GM23338 (cell line): ENCODE measurements at regions not wholly inside any gene's neighbourhood (a gene's known extent, or its start where the extent isn't known, plus 50 kb on each side); places are given as distances from the start of the nearest gene placed in this dataset.

Source experiments
- ATAC-seq: fragments of 200-7000 bp; cut with Tn5 transposase; 3 replicates; pipeline ENCODE4 v1.9.1; 2020
- DNase-seq: peaks from one replicate; pipeline ENCODE4 v3.0.0-alpha.2; 2015; ENCODE audit warnings: low spot score
- H2AFZ ChIP-seq: fragments of 200-600 bp; sonication (generic); 2 replicates; pipeline ENCODE4 v1.8.0; 2016; ENCODE audit warnings: antibody characterized with exemption, mild to moderate bottlenecking, moderate library complexity
- H3F3A ChIP-seq: fragments of 200-600 bp; sonication (generic); replicated peaks from 2 replicates; pipeline ENCODE4 v1.8.0; 2017; ENCODE audit warnings: antibody characterized with exemption, mixed run types, low read depth
- H3K27ac ChIP-seq: fragments of 200-600 bp; sonication (generic); 2 replicates; pipeline ENCODE4 v1.6.1; 2016; ENCODE audit warnings: low read depth
- H3K27me3 ChIP-seq: fragments of 200-600 bp; sonication (generic); 2 replicates; pipeline ENCODE4 v1.8.0; 2016; ENCODE audit warnings: mild to moderate bottlenecking, mixed run types, moderate library complexity; ENCODE audit not compliant: insufficient read depth
- H3K36me3 ChIP-seq: fragments of 200-600 bp; sonication (generic); 2 replicates; pipeline ENCODE4 v1.8.0; 2016; ENCODE audit warnings: mild to moderate bottlenecking; ENCODE audit not compliant: insufficient read depth
- H3K4me1 ChIP-seq: fragments of 200-600 bp; sonication (generic); 2 replicates; pipeline ENCODE4 v1.8.0; 2016; ENCODE audit warnings: mild to moderate bottlenecking, moderate library complexity; ENCODE audit not compliant: insufficient read depth
- H3K4me2 ChIP-seq: fragments of 200-600 bp; sonication (generic); 2 replicates; pipeline ENCODE4 v1.7.1; 2017; ENCODE audit warnings: mixed run types
- H3K4me3 ChIP-seq: fragments of 200-600 bp; sonication (generic); 2 replicates; pipeline ENCODE4 v1.6.1; 2016; ENCODE audit warnings: mixed run types
- H3K79me2 ChIP-seq: fragments of 200-600 bp; sonication (generic); replicated peaks from 2 replicates; pipeline ENCODE4 v1.8.0; 2017; ENCODE audit warnings: mild to moderate bottlenecking; ENCODE audit not compliant: insufficient read depth
- H3K9me2 ChIP-seq: fragments of 200-600 bp; sonication (generic); 2 replicates; pipeline ENCODE4 v1.8.0; 2017; ENCODE audit not compliant: insufficient read depth
- H4K20me1 ChIP-seq: fragments of 200-600 bp; sonication (generic); replicated peaks from 2 replicates; pipeline ENCODE4 v1.8.0; 2017; ENCODE audit warnings: mild to moderate bottlenecking; ENCODE audit not compliant: insufficient read depth
- H3K27ac Mint-ChIP-seq: 2 replicates; pipeline ENCODE4 v1.8.0; 2020; ENCODE audit warnings: inconsistent platforms, mild to moderate bottlenecking, moderate library complexity, mixed read lengths
- H3K27me3 Mint-ChIP-seq: 3 replicates; pipeline ENCODE4 v1.8.0; 2022; ENCODE audit warnings: low read depth, mild to moderate bottlenecking, moderate library complexity, mixed read lengths, inconsistent platforms; ENCODE audit not compliant: insufficient read depth, poor library complexity
- H3K36me3 Mint-ChIP-seq: 3 replicates; pipeline ENCODE4 v1.8.0; 2021; ENCODE audit warnings: low read depth, mild to moderate bottlenecking, inconsistent platforms, moderate library complexity, mixed read lengths
- H3K4me1 Mint-ChIP-seq: 3 replicates; pipeline ENCODE4 v1.8.0; 2020; ENCODE audit warnings: mild to moderate bottlenecking, inconsistent platforms, mixed read lengths
- H3K4me3 Mint-ChIP-seq: 3 replicates; pipeline ENCODE4 v1.8.0; 2021; ENCODE audit warnings: moderate library complexity, mild to moderate bottlenecking, inconsistent platforms, mixed read lengths
- H3K9me3 Mint-ChIP-seq: 3 replicates; pipeline ENCODE4 v1.8.0; 2020; ENCODE audit warnings: moderate library complexity, mild to moderate bottlenecking, inconsistent platforms, mixed read lengths
- CREB1 ChIP-seq: fragments of 250-450 bp; sonication (Bioruptor Pico); IDR thresholded peaks from 2 replicates; pipeline ENCODE4 v1.5.0; 2020; ENCODE audit warnings: low read depth, mild to moderate bottlenecking, moderate library complexity
- ETS1 ChIP-seq: IDR thresholded peaks from 2 replicates; pipeline ENCODE4 v1.6.1; 2016; ENCODE audit warnings: antibody characterized with exemption
- EZH2 ChIP-seq: fragments of 200-600 bp; sonication (generic); IDR thresholded peaks from one replicate; pipeline ENCODE4 v1.8.0; 2017; ENCODE audit warnings: antibody characterized with exemption, mild to moderate bottlenecking, low read depth; ENCODE audit not compliant: unreplicated experiment
- EZH2phosphoT487 ChIP-seq: fragments of 200-600 bp; sonication (generic); IDR thresholded peaks from one replicate; pipeline ENCODE4 v1.8.1; 2018; ENCODE audit warnings: antibody characterized with exemption; ENCODE audit not compliant: unreplicated experiment
- JUNB ChIP-seq: IDR thresholded peaks from one replicate; pipeline ENCODE4 v1.6.1; 2016; ENCODE audit warnings: antibody characterized with exemption; ENCODE audit not compliant: unreplicated experiment
- NANOG ChIP-seq: IDR thresholded peaks from 2 replicates; pipeline ENCODE4 v1.6.1; 2016; ENCODE audit warnings: antibody characterized with exemption, borderline replicate concordance
- POLR2AphosphoS5 ChIP-seq: IDR thresholded peaks from 2 replicates; pipeline ENCODE4 v1.6.1; 2016; ENCODE audit warnings: antibody characterized with exemption, low read depth
- REST ChIP-seq: IDR thresholded peaks from one replicate; pipeline ENCODE4 v1.6.1; 2018; ENCODE audit warnings: antibody characterized with exemption; ENCODE audit not compliant: unreplicated experiment
- STAT1 ChIP-seq: IDR thresholded peaks from one replicate; pipeline ENCODE4 v1.6.1; 2016; ENCODE audit warnings: antibody characterized with exemption; ENCODE audit not compliant: unreplicated experiment
- ZNF114 ChIP-seq: fragments of 250-450 bp; sonication (Bioruptor Pico); IDR thresholded peaks from 2 replicates; pipeline ENCODE4 v1.5.0; 2020; ENCODE audit warnings: mild to moderate bottlenecking, moderate library complexity
- ZNF331 ChIP-seq: fragments of 250-450 bp; sonication (Bioruptor Pico); IDR thresholded peaks from 2 replicates; pipeline ENCODE4 v1.5.0; 2020; ENCODE audit warnings: low read depth, mild to moderate bottlenecking, moderate library complexity
- ZNF462 ChIP-seq: fragments of 250-450 bp; sonication (Bioruptor Pico); IDR thresholded peaks from 2 replicates; pipeline ENCODE4 v1.5.0; 2020; ENCODE audit warnings: mild to moderate bottlenecking, moderate library complexity
- TF ChIP-seq, protein P1 (sequence below), 2 experiments: fragments of 200-600 bp in 1 of 2; sonication (generic) in 1 of 2; conservative IDR thresholded peaks; 2 replicates each; pipeline versions ENCODE4 v1.5.1 to v1.6.1; 2016 to 2017; ENCODE audit warnings: antibody characterized with exemption in 2 of 2, low read depth in 2 of 2, mild to moderate bottlenecking in 2 of 2, moderate library complexity in 1 of 2

- H3K4me3 ChIP-seq = no peak overlapping the region
- ATAC-seq (no peak), DNase-seq (no peak)
- no peak overlapping the region for H2AFZ ChIP-seq
- Mint-ChIP-seq H3K9me3 (peaks cover 8% of the 10 kb centered on the region; the same call in 2 of the 3 replicates), H3K27ac (no peak overlapping the region), H3K27me3 (peaks cover 3% of the 10 kb centered on the region), H3K4me1 (peaks cover 29% of the 10 kb centered on the region), H3K4me3 (no peak overlapping the region), H3K36me3 (peaks cover 4% of the 10 kb centered on the region; the same call in 2 of the 3 replicates)
- H3K9me2 ChIP-seq = peaks cover 9% of the 10 kb centered on the region; the same call in 1 of the 2 replicates
- no peak overlapping the region for H3K27ac ChIP-seq
- H3K27me3 ChIP-seq = no peaks in the 10 kb centered on the region
- H3K4me1 ChIP-seq = peaks cover 14% of the 10 kb centered on the region
- no peak overlapping the region for H3K4me2 ChIP-seq
- no peaks in the 10 kb centered on the region for H4K20me1 ChIP-seq
- no peaks in the 10 kb centered on the region for H3F3A ChIP-seq
- H3K79me2 ChIP-seq = no peaks in the 10 kb centered on the region
- TF ChIP-seq CREB1 (CRISPR knock-in tag) (no peak), EZH2phosphoT487 (no peak), ZNF114 (CRISPR knock-in tag) (no peak), REST (no peak), NANOG (no peak), POLR2AphosphoS5 (no peak), ETS1 (no peak), ZNF462 (no peak), STAT1 (no peak), ZNF331 (CRISPR knock-in tag) (no peak), EZH2 (no peak), JUNB (no peak)
- TF ChIP-seq, protein P1, sequence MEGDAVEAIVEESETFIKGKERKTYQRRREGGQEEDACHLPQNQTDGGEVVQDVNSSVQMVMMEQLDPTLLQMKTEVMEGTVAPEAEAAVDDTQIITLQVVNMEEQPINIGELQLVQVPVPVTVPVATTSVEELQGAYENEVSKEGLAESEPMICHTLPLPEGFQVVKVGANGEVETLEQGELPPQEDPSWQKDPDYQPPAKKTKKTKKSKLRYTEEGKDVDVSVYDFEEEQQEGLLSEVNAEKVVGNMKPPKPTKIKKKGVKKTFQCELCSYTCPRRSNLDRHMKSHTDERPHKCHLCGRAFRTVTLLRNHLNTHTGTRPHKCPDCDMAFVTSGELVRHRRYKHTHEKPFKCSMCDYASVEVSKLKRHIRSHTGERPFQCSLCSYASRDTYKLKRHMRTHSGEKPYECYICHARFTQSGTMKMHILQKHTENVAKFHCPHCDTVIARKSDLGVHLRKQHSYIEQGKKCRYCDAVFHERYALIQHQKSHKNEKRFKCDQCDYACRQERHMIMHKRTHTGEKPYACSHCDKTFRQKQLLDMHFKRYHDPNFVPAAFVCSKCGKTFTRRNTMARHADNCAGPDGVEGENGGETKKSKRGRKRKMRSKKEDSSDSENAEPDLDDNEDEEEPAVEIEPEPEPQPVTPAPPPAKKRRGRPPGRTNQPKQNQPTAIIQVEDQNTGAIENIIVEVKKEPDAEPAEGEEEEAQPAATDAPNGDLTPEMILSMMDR (conservative IDR thresholded peaks at IDR 0.05; ENCODE audit: low read depth in 2 of 2) = no peak
- H3K36me3 ChIP-seq = no peaks in the 10 kb centered on the region
These were observed 212.2 kb upstream of the HTR2A start for GRCh38 chr13:47109028-47109427.
